Kidney (tissue), 10 donors: ENCODE measurements at regions not wholly inside any gene's neighbourhood (a gene's known extent, or its start where the extent isn't known, plus 50 kb on each side); places are given as distances from the start of the nearest gene placed in this dataset.
"Not testable (repeated sequence)": the region's sequence is repeated elsewhere in the genome, so short reads cannot be mapped to it uniquely, and the experiment has no call there.

Source experiments
- DNase-seq, 5 donors: peaks; one replicate each; pipeline ENCODE4 v3.0.0-alpha.2; 2013 to 2020
- FAIRE-seq: peaks from 2 replicates; lab custom pipeline; 2012; peaks lifted over from hg19 to GRCh38; lab: Jason Lieb, UNC
- H3K27ac ChIP-seq, 2 donors: one replicate each; pipeline ENCODE4 v1.7.0; 2013; ENCODE audit warnings: low read depth in 2 of 2, low read length in 2 of 2, inconsistent platforms in 1 of 2
- H3K27me3 ChIP-seq: one replicate; pipeline ENCODE4 v1.7.1; 2013; ENCODE audit warnings: low read length, inconsistent platforms; ENCODE audit not compliant: control insufficient read depth, insufficient read depth
- H3K36me3 ChIP-seq, 3 donors: one replicate each; pipeline versions ENCODE4 v1.7.0 to v1.7.1; 2013; ENCODE audit warnings: low read length in 3 of 3, control low read depth in 1 of 3, inconsistent platforms in 1 of 3; ENCODE audit not compliant: insufficient read depth in 3 of 3, control insufficient read depth in 2 of 3
- H3K4me1 ChIP-seq, 3 donors: one replicate each; pipeline versions ENCODE4 v1.7.0 to v1.7.1; 2013; ENCODE audit warnings: low read length in 3 of 3, inconsistent platforms in 1 of 3, low read depth in 1 of 3; ENCODE audit not compliant: control insufficient read depth in 2 of 3, insufficient read depth in 2 of 3
- H3K4me3 ChIP-seq, 3 donors: one replicate each; pipeline versions ENCODE4 v1.7.0 to v1.8.1; 2013; ENCODE audit warnings: low read length in 3 of 3, control low read depth in 1 of 3, inconsistent platforms in 1 of 3
- H3K9ac ChIP-seq, 3 donors: one replicate each; pipeline versions ENCODE4 v1.7.0 to v1.7.1; 2013; ENCODE audit warnings: low read length in 3 of 3, control low read depth in 1 of 3, inconsistent platforms in 1 of 3
- H3K9me3 ChIP-seq, 3 donors: one replicate each; pipeline versions ENCODE4 v1.7.0 to v1.7.1; 2013; ENCODE audit warnings: low read length in 3 of 3, control low read depth in 1 of 3, inconsistent platforms in 1 of 3; ENCODE audit not compliant: control insufficient read depth in 2 of 3, insufficient read depth in 1 of 3
- intact Hi-C: fragments of 100-400 bp; cut with DNase I; formaldehyde crosslinking; loops from one replicate; pipeline ENCODE4 v1.11.1; 2022
- donor health status: control.
- donor health status: control.
- donor health status: DM: yes; HTN: yes; CAD: no.
- donor health status: Normal renal cell carcinoma (clear cell type).

DNA sequence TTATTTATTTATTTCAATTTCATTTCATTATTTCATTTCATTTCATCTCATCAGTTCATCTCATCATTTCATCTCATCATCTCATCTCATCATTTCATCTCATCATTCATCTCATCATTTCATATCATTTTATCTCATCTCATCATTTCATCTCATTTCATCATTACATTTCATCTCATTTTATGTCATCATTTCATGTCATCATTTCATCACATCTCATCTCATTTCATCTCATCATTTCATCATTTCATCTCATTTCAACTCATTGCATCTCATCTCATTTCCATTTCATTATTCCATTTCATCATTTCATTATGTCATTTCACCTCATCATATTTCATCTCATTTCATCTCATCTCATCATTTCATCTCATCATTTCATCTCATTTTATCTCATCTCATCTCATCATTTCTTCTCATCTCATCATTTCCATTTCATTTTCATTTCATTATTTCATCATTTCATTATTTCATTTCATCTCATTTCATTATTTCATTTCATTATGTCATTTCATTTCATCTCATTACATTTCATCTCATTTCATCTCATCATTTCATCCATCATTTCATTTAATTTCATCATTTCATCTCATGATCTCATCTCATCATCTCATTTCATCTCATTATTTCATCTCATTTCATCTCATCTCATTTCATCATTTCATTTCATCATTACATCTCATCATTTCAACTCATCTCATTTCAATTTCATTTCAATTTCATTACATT lies 2868.6 kb downstream of the RPIA start:
- DNase-seq, intact Hi-C loops, FAIRE-seq: not testable (repeated sequence)

GRCh38 chr2:91562184-91562583 lies 2870.7 kb downstream of the RPIA start:
- peak in 1 of 5 donors; percentile 39 for DNase-seq
- H3K27ac ChIP-seq, H3K4me1 ChIP-seq, H3K27me3 ChIP-seq, H3K36me3 ChIP-seq, H3K9ac ChIP-seq, FAIRE-seq, H3K4me3 ChIP-seq, intact Hi-C loops, H3K9me3 ChIP-seq: not testable (repeated sequence)

More for the DNA sequence above, 2868.6 kb downstream of the RPIA start:
- H3K9ac ChIP-seq, H3K4me1 ChIP-seq, H3K9me3 ChIP-seq, H3K4me3 ChIP-seq, H3K27ac ChIP-seq, H3K27me3 ChIP-seq, H3K36me3 ChIP-seq: not testable (repeated sequence)

GRCh38 chr2:91564700-91565099 lies 2873.2 kb downstream of the RPIA start:
- H3K9ac ChIP-seq, FAIRE-seq, H3K27ac ChIP-seq, H3K36me3 ChIP-seq, H3K9me3 ChIP-seq, intact Hi-C loops, H3K27me3 ChIP-seq, H3K4me1 ChIP-seq, H3K4me3 ChIP-seq: not testable (repeated sequence)
- peak in 1 of 5 donors; percentile 69 for DNase-seq

DNA sequence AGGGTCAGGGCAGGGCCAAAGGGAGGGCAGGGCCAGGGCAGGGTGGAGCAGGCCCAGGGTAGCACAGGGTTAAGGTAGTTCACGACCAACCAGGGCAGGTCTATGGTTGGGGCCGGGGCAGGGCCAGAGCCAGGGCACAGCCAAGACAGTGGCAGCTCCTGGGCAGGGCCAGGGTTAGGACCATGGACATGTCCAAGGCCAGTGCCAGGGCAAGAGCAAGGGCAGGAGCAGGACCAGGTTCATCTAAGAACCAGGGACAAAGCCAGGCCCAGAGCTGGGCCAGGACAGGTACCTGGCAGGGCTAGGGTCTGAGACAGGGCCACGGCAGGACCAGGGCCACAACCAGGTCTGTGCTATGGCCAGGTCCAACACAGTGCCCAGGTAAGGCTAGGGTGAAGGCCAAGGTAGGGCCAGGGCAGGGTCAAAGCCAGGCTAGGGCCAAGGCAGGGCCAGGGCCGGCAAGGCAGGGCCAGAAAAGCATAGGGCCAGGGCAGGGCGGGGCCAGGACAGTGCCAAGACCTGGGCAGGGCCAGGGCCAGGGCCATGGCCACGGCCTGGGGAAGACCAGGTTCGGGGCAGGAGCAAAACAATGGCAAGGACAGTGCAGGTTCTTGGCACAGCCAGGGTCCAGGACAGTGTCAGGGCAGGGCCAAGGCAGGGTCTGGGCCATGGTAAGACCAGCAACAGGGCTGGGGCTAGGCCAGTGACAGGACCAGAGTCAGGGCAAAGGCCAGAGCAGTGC lies 2874.4 kb downstream of the RPIA start:
- H3K4me3 ChIP-seq, H3K9ac ChIP-seq, H3K9me3 ChIP-seq, H3K36me3 ChIP-seq, H3K27me3 ChIP-seq, H3K27ac ChIP-seq, FAIRE-seq, intact Hi-C loops, H3K4me1 ChIP-seq: not testable (repeated sequence)
- DNase-seq, result peak in 1 of 5 donors; percentile 73

GRCh38 chr2:91566611-91567010 lies 2875.1 kb downstream of the RPIA start:
- intact Hi-C loops, H3K9ac ChIP-seq, H3K27me3 ChIP-seq, FAIRE-seq, H3K27ac ChIP-seq, H3K4me3 ChIP-seq, H3K36me3 ChIP-seq, H3K9me3 ChIP-seq, H3K4me1 ChIP-seq: not testable (repeated sequence)
- peak in 1 of 5 donors; percentile 39 for DNase-seq

- H3K27me3 ChIP-seq, H3K9me3 ChIP-seq, H3K9ac ChIP-seq, H3K4me1 ChIP-seq, H3K4me3 ChIP-seq, H3K27ac ChIP-seq, intact Hi-C loops, FAIRE-seq, H3K36me3 ChIP-seq: not testable (repeated sequence)
- peak in 2 of 5 donors; percentile 16 to 58 for DNase-seq
These were observed 2876.3 kb downstream of the RPIA start for GRCh38 chr2:91567546-91568335.

- H3K36me3 ChIP-seq, H3K27me3 ChIP-seq, H3K9ac ChIP-seq, FAIRE-seq, H3K27ac ChIP-seq, intact Hi-C loops, H3K9me3 ChIP-seq, H3K4me1 ChIP-seq, H3K4me3 ChIP-seq: not testable (repeated sequence)
- DNase-seq, result peak in 1 of 5 donors; percentile 38
These were observed 2877.2 kb downstream of the RPIA start for GRCh38 chr2:91568391-91569338.
